ENCODE measurements at regions not wholly inside any gene's neighbourhood (a gene's known extent, or its start where the extent isn't known, plus 50 kb on each side); places are given as distances from the start of the nearest gene placed in this dataset.
A peak's percentile ranks its signal among the peaks of the same experiment; 100 is the strongest.

- DNase-seq (ENCODE audit: low read depth in 2 of 2), result peak; percentile 20 to 36
- TF ChIP-seq, protein P1, sequence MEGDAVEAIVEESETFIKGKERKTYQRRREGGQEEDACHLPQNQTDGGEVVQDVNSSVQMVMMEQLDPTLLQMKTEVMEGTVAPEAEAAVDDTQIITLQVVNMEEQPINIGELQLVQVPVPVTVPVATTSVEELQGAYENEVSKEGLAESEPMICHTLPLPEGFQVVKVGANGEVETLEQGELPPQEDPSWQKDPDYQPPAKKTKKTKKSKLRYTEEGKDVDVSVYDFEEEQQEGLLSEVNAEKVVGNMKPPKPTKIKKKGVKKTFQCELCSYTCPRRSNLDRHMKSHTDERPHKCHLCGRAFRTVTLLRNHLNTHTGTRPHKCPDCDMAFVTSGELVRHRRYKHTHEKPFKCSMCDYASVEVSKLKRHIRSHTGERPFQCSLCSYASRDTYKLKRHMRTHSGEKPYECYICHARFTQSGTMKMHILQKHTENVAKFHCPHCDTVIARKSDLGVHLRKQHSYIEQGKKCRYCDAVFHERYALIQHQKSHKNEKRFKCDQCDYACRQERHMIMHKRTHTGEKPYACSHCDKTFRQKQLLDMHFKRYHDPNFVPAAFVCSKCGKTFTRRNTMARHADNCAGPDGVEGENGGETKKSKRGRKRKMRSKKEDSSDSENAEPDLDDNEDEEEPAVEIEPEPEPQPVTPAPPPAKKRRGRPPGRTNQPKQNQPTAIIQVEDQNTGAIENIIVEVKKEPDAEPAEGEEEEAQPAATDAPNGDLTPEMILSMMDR (IDR thresholded peaks at IDR 0.05; ENCODE audit: low read depth, low read length), result peak; percentile 15
- no peak overlapping the region for H3K4me3 ChIP-seq (replicated peaks in 1 of 2; ENCODE audit: low read depth in 2 of 2, low read length in 2 of 2)
These were observed 207.9 kb upstream of the FAM241A start for GRCh38 chr4:111937368-111937767.

- TF ChIP-seq, protein P1 (IDR thresholded peaks at IDR 0.05; ENCODE audit: low read depth, low read length), result no peak
- DNase-seq (ENCODE audit: low read depth in 2 of 2), result no peak
- H3K4me3 ChIP-seq (replicated peaks in 1 of 2; ENCODE audit: low read depth in 2 of 2, low read length in 2 of 2), result no peak overlapping the region
These were observed 203.3 kb upstream of the FAM241A start for GRCh38 chr4:111941957-111942356.

GRCh38 chr4:111943796-111944203 is 201.5 kb upstream of the FAM241A start:
- peak; percentile 29 to 35 for DNase-seq (ENCODE audit: low read depth in 2 of 2)
- no peak overlapping the region for H3K4me3 ChIP-seq (replicated peaks in 1 of 2; ENCODE audit: low read depth in 2 of 2, low read length in 2 of 2)
- TF ChIP-seq, protein P1 (IDR thresholded peaks at IDR 0.05; ENCODE audit: low read depth, low read length), result peak; percentile 46

DNA sequence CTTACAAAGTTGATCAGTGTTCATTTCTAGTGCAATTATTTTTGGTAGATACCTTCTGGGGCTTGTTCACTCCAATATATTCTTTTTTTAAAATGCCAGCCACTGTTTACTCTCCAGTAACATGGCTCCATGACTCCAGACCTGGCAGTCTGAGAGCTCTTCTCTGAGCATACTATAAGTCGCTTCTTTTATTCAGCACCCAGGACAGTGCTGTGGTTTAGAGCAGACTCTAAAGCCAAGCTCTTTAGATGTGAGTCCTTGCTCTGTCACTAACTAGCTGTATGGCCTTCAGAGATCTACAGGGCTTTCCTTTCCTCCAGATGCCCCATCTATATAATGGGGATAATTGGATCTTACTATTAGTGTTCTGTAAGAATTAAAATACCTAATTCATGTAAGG is 200.2 kb upstream of the FAM241A start:
- DNase-seq (ENCODE audit: low read depth in 2 of 2), result peak in 1 of 2 donors; percentile 15
- TF ChIP-seq, protein P1 (IDR thresholded peaks at IDR 0.05; ENCODE audit: low read depth, low read length), result no peak
- no peak overlapping the region for H3K4me3 ChIP-seq (replicated peaks in 1 of 2; ENCODE audit: low read depth in 2 of 2, low read length in 2 of 2)

- TF ChIP-seq, protein P1 (IDR thresholded peaks at IDR 0.05; ENCODE audit: low read depth, low read length), result no peak
- H3K4me3 ChIP-seq (replicated peaks in 1 of 2; ENCODE audit: low read depth in 2 of 2, low read length in 2 of 2), result no peak overlapping the region
- no peak for DNase-seq (ENCODE audit: low read depth in 2 of 2)
These were observed 198.5 kb upstream of the FAM241A start for GRCh38 chr4:111946800-111947199.

- no peak overlapping the region for H3K4me3 ChIP-seq (replicated peaks in 1 of 2; ENCODE audit: low read depth in 2 of 2, low read length in 2 of 2)
- TF ChIP-seq, protein P1 (IDR thresholded peaks at IDR 0.05; ENCODE audit: low read depth, low read length), result no peak
- DNase-seq (ENCODE audit: low read depth in 2 of 2), result no peak
These were observed 192.6 kb upstream of the FAM241A start for GRCh38 chr4:111952688-111953087.

GRCh38 chr4:111954550-111954949 is 190.7 kb upstream of the FAM241A start:
- TF ChIP-seq, protein P1 (IDR thresholded peaks at IDR 0.05; ENCODE audit: low read depth, low read length), result no peak
- DNase-seq (ENCODE audit: low read depth in 2 of 2), result no peak

More at GRCh38 chr4:111954550-111954949, 190.7 kb upstream of the FAM241A start:
- H3K4me3 ChIP-seq (replicated peaks in 1 of 2; ENCODE audit: low read depth in 2 of 2, low read length in 2 of 2), result no peak overlapping the region
